Activated CD4-positive, alpha-beta memory T cell treated with anti-CD3 and anti-CD28 coated beads, Interleukin-2, amount 10 ng/mL, durations not matched to agents 7 days and 5 days (primary cell): ENCODE measurements at regions not wholly inside any gene's neighbourhood (a gene's known extent, or its start where the extent isn't known, plus 50 kb on each side); places are given as distances from the start of the nearest gene placed in this dataset.
"Not testable (repeated sequence)": the region's sequence is repeated elsewhere in the genome, so short reads cannot be mapped to it uniquely, and the experiment has no call there.

Experiments used
- CTCF ChIA-PET: fragments of 350-600 bp; sonication (Branson Sonifier 250); formaldehyde crosslinking; loops from one replicate; lab custom pipeline; 2021; ENCODE audit warnings: antibody characterized with exemption, inconsistent platforms; lab: Charles Lee
- POLR2A ChIA-PET: fragments of 350-600 bp; sonication (Branson Sonifier 250); formaldehyde crosslinking; loops from one replicate; lab custom pipeline; 2021; ENCODE audit warnings: antibody characterized with exemption; lab: Charles Lee
- DNase-seq: peaks from one replicate; pipeline ENCODE4 v3.0.0-alpha.2; 2020
- H3K27ac Mint-ChIP-seq: one replicate; pipeline ENCODE4 v1.8.0; 2021; ENCODE audit warnings: mild to moderate bottlenecking, mixed read lengths
- H3K27me3 Mint-ChIP-seq: one replicate; pipeline ENCODE4 v1.8.0; 2021; ENCODE audit warnings: mixed read lengths
- H3K36me3 Mint-ChIP-seq: one replicate; pipeline ENCODE4 v1.8.0; 2021; ENCODE audit warnings: low read depth, mixed read lengths
- H3K4me1 Mint-ChIP-seq: one replicate; pipeline ENCODE4 v1.8.0; 2021; ENCODE audit warnings: mixed read lengths
- H3K4me3 Mint-ChIP-seq: one replicate; pipeline ENCODE4 v1.8.0; 2021; ENCODE audit warnings: mild to moderate bottlenecking, mixed read lengths
- H3K9me3 Mint-ChIP-seq: one replicate; pipeline ENCODE4 v1.8.0; 2021; ENCODE audit warnings: mixed read lengths

GRCh38 chr6:19723545-19723944, 113.6 kb upstream of the ID4 start:
- H3K27ac Mint-ChIP-seq, result no peak overlapping the region
- no peak overlapping the region for H3K4me3 Mint-ChIP-seq
- ChIA-PET CTCF (no interaction called here), POLR2A (no interaction called here)
- DNase-seq, result no peak
- H3K4me1 Mint-ChIP-seq, result no peaks in the 10 kb centered on the region
- no peaks in the 10 kb centered on the region for H3K27me3 Mint-ChIP-seq
- H3K36me3 Mint-ChIP-seq, result no peaks in the 10 kb centered on the region
- no peaks in the 10 kb centered on the region for H3K9me3 Mint-ChIP-seq

- POLR2A ChIA-PET, H3K27ac Mint-ChIP-seq, H3K4me1 Mint-ChIP-seq, H3K27me3 Mint-ChIP-seq, H3K9me3 Mint-ChIP-seq, DNase-seq, H3K36me3 Mint-ChIP-seq, CTCF ChIA-PET, H3K4me3 Mint-ChIP-seq: not testable (repeated sequence)
Measured at GRCh38 chr6:19725436-19725835, 111.7 kb upstream of the ID4 start.

DNA sequence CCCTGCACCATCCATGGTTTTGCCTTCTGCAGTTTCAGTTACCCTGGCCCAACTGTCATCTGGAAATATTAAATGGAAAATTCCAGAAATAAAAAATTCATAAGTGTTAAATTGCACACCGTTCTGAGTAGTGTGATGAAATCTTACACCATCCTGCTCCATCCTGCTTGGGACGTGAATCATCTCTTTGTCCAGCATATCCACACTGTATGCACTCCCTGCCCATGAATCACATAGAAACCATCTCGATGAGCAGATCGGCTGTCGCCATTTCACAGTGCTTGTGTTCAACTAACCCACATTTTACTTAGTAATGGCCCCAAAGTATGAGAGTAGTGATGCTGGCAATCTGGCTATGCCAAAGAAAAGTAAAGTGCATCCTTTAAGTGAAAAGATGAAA, 105.9 kb upstream of the ID4 start:
- ChIA-PET CTCF (no interaction called here), POLR2A (no interaction called here)
- Mint-ChIP-seq H3K27ac (no peak overlapping the region), H3K9me3 (peaks cover 7% of the 10 kb centered on the region), H3K27me3 (no peaks in the 10 kb centered on the region), H3K4me1 (no peaks in the 10 kb centered on the region), H3K36me3 (no peaks in the 10 kb centered on the region), H3K4me3 (no peak overlapping the region)
- no peak for DNase-seq

DNA sequence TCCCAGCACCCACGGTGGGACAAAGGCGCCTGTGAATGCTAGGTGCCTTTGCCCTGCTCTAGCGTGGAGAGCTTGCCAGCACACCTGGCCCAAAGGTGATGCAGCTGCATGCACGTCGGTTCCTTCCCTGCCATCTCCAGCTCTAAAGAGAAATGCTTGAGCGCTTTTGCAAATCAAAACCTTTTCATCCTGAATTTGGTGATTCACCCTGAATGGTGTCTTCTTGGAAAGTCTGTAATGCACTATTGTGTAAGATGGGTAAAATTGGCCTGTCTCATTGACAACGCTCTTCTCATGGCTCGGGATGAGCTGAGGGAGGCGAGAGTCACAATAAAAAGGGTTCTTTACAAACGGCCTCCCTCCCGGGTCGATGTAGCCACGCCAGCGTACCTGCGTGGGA, 103.1 kb upstream of the ID4 start:
- Mint-ChIP-seq H3K36me3 (no peaks in the 10 kb centered on the region), H3K9me3 (peaks cover 7% of the 10 kb centered on the region), H3K4me3 (no peak overlapping the region), H3K4me1 (no peaks in the 10 kb centered on the region), H3K27me3 (no peaks in the 10 kb centered on the region), H3K27ac (no peak overlapping the region)
- POLR2A ChIA-PET, result no interaction called here
- DNase-seq, result no peak
- CTCF ChIA-PET, result no interaction called here

DNA sequence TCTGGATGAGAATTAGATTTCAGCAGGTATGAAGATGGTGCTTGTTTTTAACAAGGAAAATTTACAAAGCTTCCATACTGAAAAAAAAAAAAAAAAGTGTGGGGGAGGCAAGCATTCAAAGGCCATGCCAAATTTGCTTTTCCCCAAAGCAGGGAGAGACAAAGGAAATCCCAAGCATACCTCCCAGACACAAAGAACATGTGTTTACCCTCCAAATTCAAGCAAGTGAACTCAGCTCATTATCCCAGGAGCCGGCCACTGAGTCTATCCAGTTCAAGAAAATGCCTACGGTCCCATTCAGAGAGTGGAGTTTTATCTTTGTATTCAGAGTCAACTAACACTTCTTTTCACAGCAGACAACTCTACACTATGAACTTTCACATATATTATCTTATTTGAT, 102.7 kb upstream of the ID4 start:
- DNase-seq, result no peak
- Mint-ChIP-seq H3K27ac (no peak overlapping the region), H3K4me3 (no peak overlapping the region), H3K4me1 (no peaks in the 10 kb centered on the region), H3K27me3 (no peaks in the 10 kb centered on the region), H3K9me3 (peaks cover 7% of the 10 kb centered on the region), H3K36me3 (no peaks in the 10 kb centered on the region)
- CTCF ChIA-PET, result no interaction called here
- POLR2A ChIA-PET, result no interaction called here

DNA sequence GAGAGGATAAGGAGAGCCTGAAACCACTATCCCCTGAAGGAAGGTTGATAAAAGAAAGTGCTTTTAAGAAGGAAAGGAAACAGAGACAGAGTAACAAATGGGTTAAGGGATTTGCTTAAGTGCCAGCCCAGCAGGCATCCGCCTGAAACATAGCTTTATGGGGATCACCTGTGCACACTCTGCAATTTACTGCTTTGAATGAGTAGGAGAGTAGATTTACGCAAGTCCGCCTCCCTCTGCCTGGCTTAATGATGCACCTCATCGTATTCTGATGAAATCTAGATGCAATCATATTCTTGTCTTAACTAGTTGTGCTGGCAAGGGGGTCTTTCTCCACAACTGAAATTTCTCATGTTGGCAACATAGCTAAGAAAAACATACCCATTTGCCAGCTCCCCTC, 101.1 kb upstream of the ID4 start:
- no peaks in the 10 kb centered on the region for H3K4me1 Mint-ChIP-seq
- H3K36me3 Mint-ChIP-seq, result no peaks in the 10 kb centered on the region
- no peak for DNase-seq
- H3K27me3 Mint-ChIP-seq, result no peaks in the 10 kb centered on the region
- no peak overlapping the region for H3K4me3 Mint-ChIP-seq
- H3K27ac Mint-ChIP-seq, result no peak overlapping the region
- POLR2A ChIA-PET, result no interaction called here
- peaks cover 7% of the 10 kb centered on the region for H3K9me3 Mint-ChIP-seq
- CTCF ChIA-PET, result no interaction called here

DNA sequence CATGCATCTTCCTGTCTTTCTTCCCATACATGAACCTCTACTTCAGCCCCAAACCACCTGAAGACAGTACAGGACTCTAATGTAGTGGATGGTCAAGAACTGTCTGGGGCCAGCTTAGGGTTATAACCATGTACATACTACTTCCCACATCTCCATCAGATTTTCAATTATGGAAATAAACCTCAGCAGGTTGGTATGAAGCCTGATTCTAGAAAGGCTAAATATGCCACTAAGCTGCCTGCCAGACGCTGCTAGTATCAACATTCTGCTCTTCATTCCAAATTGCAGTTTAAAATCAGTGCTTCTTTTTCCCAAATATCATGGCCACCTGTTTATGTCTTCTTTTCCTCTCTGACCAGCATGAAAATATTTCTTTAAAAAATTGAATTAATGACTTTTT, 99.2 kb upstream of the ID4 start:
- no peaks in the 10 kb centered on the region for H3K27me3 Mint-ChIP-seq
- no peak overlapping the region for H3K27ac Mint-ChIP-seq
- H3K4me3 Mint-ChIP-seq, result no peak overlapping the region
- ChIA-PET CTCF (no interaction called here), POLR2A (no interaction called here)
- H3K9me3 Mint-ChIP-seq, result peaks cover 7% of the 10 kb centered on the region
- DNase-seq, result no peak
- H3K4me1 Mint-ChIP-seq, result no peaks in the 10 kb centered on the region
- H3K36me3 Mint-ChIP-seq, result no peaks in the 10 kb centered on the region

- H3K27me3 Mint-ChIP-seq, result no peaks in the 10 kb centered on the region
- H3K9me3 Mint-ChIP-seq, result no peaks in the 10 kb centered on the region
- CTCF ChIA-PET, result interaction anchor here (0.6 kb wide), 1 partner anchor 106 kb away, joined by 3 read pairs; no protein-coding TSS in a partner anchor
- no peaks in the 10 kb centered on the region for H3K4me1 Mint-ChIP-seq
- no peak overlapping the region for H3K4me3 Mint-ChIP-seq
- POLR2A ChIA-PET, result no interaction called here
- no peak for DNase-seq
- no peaks in the 10 kb centered on the region for H3K36me3 Mint-ChIP-seq
- H3K27ac Mint-ChIP-seq, result no peak overlapping the region
Measured at GRCh38 chr6:19749722-19750121, 87.4 kb upstream of the ID4 start.

DNA sequence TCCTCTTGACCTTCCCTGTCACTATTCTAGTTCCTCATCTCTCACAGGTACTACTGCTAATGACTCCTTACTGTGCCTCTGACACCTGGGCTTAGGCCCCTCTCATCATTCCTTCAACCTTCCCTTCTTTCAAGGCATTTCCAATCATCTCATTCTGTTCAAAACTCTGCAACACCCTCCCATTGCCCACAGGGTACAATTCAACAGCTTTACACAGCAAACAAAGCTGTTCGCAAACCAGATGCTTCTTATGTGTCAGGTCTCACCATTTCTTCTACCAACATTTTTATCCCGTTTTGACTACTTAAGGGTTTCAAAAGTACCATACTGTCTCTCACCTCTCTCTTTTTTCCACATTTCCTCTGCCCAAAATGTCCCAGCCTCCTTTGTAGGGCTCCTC, 84.4 kb upstream of the ID4 start:
- no peaks in the 10 kb centered on the region for H3K36me3 Mint-ChIP-seq
- H3K27ac Mint-ChIP-seq, result no peak overlapping the region
- no peak overlapping the region for H3K4me3 Mint-ChIP-seq
- CTCF ChIA-PET, result no interaction called here
- H3K4me1 Mint-ChIP-seq, result no peaks in the 10 kb centered on the region
- H3K9me3 Mint-ChIP-seq, result no peaks in the 10 kb centered on the region
- DNase-seq, result no peak
- POLR2A ChIA-PET, result no interaction called here
- no peaks in the 10 kb centered on the region for H3K27me3 Mint-ChIP-seq

GRCh38 chr6:19753826-19754225, 83.3 kb upstream of the ID4 start:
- H3K27ac Mint-ChIP-seq, result no peak overlapping the region
- ChIA-PET POLR2A (no interaction called here), CTCF (no interaction called here)
- no peaks in the 10 kb centered on the region for H3K9me3 Mint-ChIP-seq
- H3K27me3 Mint-ChIP-seq, result no peaks in the 10 kb centered on the region
- H3K4me1 Mint-ChIP-seq, result no peaks in the 10 kb centered on the region
- H3K36me3 Mint-ChIP-seq, result no peaks in the 10 kb centered on the region
- no peak overlapping the region for H3K4me3 Mint-ChIP-seq
- no peak for DNase-seq

DNA sequence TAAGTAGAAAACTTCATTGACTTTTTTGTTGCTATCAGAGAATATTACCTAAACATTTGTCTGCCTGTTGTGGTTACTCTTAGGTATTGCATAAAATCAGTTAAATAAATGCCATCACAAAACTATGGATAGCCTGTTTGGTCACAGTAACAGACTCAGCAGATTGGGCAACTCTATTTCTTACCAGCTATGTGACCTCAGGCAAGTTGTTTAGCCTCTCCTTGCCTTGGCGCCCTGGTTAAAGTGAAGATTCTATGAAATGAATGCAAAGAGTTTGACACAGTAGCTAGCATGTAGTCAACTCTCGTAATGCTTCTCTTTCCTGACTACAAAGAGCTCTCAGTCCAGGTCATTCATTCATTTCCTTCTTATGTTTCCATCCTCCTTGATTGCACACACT, 82.5 kb upstream of the ID4 start:
- H3K27ac Mint-ChIP-seq, result no peak overlapping the region
- ChIA-PET POLR2A (no interaction called here), CTCF (no interaction called here)
- no peaks in the 10 kb centered on the region for H3K27me3 Mint-ChIP-seq
- no peaks in the 10 kb centered on the region for H3K36me3 Mint-ChIP-seq
- no peaks in the 10 kb centered on the region for H3K4me1 Mint-ChIP-seq
- H3K4me3 Mint-ChIP-seq, result no peak overlapping the region
- no peak for DNase-seq
- no peaks in the 10 kb centered on the region for H3K9me3 Mint-ChIP-seq

DNA sequence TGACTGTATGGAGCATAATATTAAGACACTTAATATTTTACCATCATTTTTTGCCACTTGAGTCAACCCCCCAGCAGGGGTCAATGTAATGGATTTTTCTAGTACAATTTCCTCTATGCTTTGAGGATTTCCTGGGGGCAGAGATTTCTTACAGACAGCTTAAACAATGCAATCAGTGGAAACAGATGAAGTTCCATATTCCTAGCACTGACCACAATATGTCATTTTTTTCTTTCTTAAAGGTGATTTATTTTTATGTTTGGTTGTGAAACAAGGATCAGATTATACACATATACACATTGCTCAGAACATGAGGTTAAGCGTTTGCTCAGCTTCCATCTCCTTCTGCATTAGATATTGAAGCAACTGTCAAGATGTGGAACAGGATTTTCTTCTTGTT, 82.0 kb upstream of the ID4 start:
- Mint-ChIP-seq H3K36me3 (no peaks in the 10 kb centered on the region), H3K4me1 (no peaks in the 10 kb centered on the region), H3K27me3 (no peaks in the 10 kb centered on the region), H3K4me3 (no peak overlapping the region), H3K9me3 (peaks cover 2% of the 10 kb centered on the region), H3K27ac (no peak overlapping the region)
- ChIA-PET POLR2A (no interaction called here), CTCF (no interaction called here)
- DNase-seq, result no peak

GRCh38 chr6:19757036-19757435, 80.1 kb upstream of the ID4 start:
- CTCF ChIA-PET, result no interaction called here

DNA sequence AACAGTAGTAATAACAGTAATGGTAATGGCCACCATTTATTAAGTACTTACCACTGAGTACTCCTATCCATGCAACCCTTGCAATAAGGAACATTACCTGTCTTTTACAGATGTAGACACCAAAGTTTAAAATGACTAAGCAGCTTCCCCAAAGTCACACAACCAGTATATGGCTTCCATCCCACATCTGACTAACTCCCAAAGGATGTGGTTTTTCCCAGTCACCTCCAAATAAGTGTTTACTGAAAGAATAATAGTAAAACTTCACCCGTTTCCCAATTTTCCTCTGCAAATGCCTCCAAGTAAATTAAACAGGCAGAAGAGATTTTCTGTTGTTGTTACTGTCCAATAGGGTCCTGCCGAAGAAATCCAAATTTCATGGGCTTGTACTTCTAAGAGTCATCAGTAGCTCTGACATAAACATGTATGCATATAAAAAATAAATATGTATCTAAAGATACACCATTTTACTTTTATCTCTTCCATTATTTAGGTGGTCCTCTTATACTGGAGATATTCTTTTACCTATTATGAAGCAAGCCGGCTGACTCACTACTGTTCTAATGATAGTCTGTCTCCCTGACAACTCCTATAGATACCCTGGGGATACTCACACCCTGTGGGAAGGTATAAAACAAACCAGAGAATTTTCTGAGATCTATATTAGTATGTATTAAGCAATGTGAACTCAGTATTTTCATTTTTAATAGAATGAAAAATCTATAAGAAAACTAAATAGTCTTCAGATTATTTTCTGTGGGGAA, 77.9 kb upstream of the ID4 start:
- CTCF ChIA-PET, result no interaction called here
- no peaks in the 10 kb centered on the region for H3K36me3 Mint-ChIP-seq
- peaks cover 2% of the 10 kb centered on the region for H3K9me3 Mint-ChIP-seq
- no peak overlapping the region for H3K27ac Mint-ChIP-seq
- no peaks in the 10 kb centered on the region for H3K4me1 Mint-ChIP-seq
- no peak for DNase-seq
- no peaks in the 10 kb centered on the region for H3K27me3 Mint-ChIP-seq
- H3K4me3 Mint-ChIP-seq, result no peak overlapping the region
- POLR2A ChIA-PET, result no interaction called here

More at GRCh38 chr6:19757036-19757435, 80.1 kb upstream of the ID4 start:
- DNase-seq, result no peak
- no peaks in the 10 kb centered on the region for H3K27me3 Mint-ChIP-seq
- H3K4me1 Mint-ChIP-seq, result no peaks in the 10 kb centered on the region
- no peaks in the 10 kb centered on the region for H3K36me3 Mint-ChIP-seq
- no peak overlapping the region for H3K4me3 Mint-ChIP-seq
- no peak overlapping the region for H3K27ac Mint-ChIP-seq
- H3K9me3 Mint-ChIP-seq, result peaks cover 2% of the 10 kb centered on the region
- POLR2A ChIA-PET, result no interaction called here
